GM18861 (cell line): ENCODE measurements at regions not wholly inside any gene's neighbourhood (a gene's known extent, or its start where the extent isn't known, plus 50 kb on each side); places are given as distances from the start of the nearest gene placed in this dataset.
"Not testable (repeated sequence)": the region's sequence is repeated elsewhere in the genome, so short reads cannot be mapped to it uniquely, and the experiment has no call there.

Experiments used
- ATAC-seq: cut with Tn5 transposase; IDR thresholded peaks from one replicate; pipeline ENCODE4 v1.9.1; 2021; ENCODE audit not compliant: unreplicated experiment

GRCh38 chr18:67144329-67144728 lies 372.2 kb downstream of the DSEL start:
- no peak for ATAC-seq

- no peak for ATAC-seq
These were observed 373.5 kb downstream of the DSEL start for GRCh38 chr18:67143028-67143427.

DNA sequence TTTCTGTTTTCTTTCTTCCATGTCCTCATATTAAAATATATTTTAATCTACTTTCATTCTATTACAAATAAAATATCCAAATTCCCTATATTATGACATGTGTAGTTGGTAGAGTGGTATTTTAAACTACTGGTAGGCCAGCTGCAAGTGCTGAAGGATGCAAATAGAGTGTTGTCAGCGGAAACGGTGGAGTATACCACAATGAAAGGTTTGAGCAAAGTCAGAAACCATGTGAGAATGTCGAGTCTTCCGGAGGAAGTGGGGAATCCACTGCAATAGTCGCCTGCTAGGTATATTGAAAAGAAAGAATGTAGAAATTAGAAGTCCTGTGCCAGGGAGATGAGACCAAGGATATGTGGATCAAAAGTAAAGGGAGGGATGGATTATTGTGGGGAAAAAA lies 373.9 kb downstream of the DSEL start:
- no peak for ATAC-seq

- no peak for ATAC-seq
These were observed 376.0 kb downstream of the DSEL start for GRCh38 chr18:67140495-67140894.

- ATAC-seq = no peak
These were observed 376.6 kb downstream of the DSEL start for GRCh38 chr18:67139899-67140298.

- no peak for ATAC-seq
These were observed 380.5 kb downstream of the DSEL start for GRCh38 chr18:67135981-67136380.

DNA sequence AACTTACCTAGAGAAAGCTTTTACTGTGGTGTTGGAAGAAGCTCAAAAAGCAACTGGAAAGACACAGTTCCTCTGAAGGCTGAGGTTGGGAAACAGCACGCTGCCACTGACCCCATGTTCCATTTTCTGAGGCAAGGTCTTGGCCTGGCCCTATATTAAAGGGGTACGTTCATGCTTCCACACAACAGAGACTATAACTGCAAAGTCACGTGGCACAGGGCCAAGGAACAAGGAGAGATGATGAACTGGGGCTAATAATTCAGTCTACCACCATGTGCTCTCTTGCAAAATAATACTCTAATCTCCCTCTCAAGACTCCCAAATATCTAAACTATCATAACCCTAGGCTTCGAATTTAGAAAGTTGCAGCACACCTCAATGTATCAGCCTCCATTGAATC lies 381.6 kb downstream of the DSEL start:
- no peak for ATAC-seq

DNA sequence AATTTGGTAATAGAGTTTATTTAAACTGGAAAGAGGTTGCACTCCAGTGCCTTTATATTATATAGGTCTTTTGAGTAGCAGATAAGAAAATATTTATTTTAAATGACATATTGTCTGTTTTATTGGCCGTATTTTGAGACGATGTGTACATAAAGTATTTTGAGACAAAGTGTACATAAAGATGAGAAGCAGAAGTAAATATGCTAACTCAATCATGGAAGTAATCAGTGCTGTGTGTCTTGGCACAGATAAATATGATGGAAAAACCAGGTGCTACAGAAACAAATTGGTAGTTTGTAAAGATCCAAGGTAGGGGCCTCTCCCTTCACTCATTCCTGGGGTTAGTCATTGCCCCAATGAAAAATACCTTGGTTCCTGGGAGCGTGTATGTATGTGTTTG lies 382.9 kb downstream of the DSEL start:
- ATAC-seq = no peak

DNA sequence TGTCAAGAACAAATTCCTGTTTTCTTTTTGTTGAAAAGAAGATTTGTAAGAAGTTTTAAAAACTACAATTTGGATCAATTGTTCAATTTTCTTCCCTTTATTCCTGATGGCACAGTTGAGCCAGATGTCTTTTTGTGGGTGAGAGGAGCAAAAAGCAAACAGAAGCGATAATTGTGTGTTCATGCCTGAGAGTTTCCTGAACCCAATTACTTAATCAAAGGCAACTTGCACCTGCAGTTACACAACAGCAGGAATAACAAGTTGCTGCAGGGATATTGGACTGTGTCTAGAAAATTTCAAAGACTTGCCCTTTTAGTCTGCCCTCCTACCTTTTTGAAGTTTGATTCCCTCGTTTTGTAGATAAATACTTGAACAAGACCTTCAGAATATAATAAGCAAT lies 383.6 kb downstream of the DSEL start:
- ATAC-seq = no peak

- no peak for ATAC-seq
These were observed 385.0 kb downstream of the DSEL start for GRCh38 chr18:67131498-67131897.

DNA sequence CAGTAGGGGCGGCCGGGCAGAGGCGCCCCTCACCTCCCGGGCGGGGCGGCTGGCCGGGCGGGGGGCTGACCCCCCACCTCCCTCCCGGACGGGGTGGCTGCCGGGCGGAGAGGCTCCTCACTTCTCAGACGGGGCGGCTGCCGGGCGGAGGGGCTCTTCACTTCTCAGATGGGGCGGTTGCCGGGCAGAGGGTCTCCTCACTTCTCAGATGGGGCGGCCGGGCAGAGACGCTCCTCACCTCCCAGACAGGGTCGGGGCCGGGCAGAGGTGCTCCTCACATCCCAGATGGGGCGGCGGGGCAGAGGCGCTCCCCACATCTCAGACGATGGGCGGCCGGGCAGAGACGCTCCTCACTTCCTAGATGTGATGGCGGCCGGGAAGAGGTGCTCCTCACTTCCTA lies 389.8 kb downstream of the DSEL start:
- not testable (repeated sequence) for ATAC-seq

DNA sequence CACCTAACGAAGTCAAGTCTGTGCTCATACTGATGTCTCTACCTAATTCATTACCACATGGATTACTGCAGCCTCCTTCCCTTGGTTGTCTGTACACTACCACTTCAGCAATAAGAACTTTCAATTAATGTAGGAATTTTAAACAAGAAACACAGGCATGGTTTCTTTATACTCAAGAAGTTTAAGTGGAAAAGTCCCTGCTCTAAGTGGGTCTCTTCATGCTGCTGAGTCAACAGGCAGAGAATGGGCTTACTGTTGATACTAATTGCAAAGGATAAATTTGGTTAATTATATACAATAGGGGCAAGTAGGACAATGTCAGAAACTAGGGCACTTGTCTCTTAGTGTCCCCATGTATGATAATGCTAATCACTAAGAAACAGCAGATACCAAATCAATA lies 392.6 kb downstream of the DSEL start:
- ATAC-seq = no peak

DNA sequence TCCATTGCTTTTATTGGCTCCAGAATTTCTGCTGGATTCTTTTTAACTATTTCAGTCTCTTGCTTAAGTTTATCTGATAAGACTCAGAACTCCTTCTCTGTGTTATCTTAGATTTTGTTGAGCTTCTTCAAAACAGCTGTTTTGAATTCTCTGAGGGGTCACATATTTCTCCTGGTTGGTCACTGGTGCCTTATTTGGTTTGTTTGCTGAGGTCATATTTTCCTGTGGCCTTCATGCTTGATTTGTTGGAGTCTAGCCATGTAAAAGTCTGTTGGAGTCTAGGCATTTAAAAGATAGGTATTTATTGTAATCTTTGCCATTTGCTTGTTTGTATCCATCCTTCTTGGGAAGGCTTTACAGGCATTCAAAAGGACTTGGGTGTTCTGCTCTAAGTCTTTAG lies 398.7 kb downstream of the DSEL start:
- ATAC-seq = no peak

DNA sequence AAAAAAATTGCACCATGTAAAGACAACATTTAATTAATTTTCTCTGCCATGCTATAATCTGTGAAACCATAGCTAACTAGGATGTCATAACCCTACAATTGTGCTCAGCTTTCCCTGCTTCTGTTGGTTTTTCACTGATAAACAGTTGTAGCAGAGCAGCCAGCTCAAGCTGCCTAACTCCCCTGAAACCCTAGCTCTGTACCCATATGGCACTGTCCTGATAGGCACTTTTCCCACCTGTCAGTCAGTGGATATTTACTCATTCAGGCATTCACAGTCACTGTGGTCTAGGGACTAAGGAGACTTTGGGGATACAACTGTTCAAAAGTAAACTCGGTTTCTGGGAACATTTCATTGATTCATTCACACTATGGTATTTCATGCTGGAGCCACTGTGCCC lies 407.0 kb downstream of the DSEL start:
- ATAC-seq = no peak

DNA sequence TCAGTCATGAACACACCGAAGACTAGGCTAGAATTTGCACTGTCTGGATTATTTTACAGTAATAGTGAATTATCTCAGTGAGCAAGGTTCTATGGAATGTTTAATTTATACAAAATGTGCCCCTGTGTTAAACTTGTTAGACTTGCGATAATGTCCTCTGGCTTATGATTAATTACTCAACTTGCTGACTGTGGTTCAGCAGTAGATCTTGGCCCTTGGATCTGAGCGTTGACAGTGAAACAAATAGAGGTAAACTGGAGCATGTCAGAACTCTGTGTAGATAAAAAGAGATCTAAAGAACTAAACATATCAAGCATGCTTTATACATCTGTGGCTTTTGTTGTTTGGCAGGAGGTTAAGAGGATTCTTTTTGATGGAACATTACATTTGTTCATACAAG lies 407.6 kb downstream of the DSEL start:
- no peak for ATAC-seq

DNA sequence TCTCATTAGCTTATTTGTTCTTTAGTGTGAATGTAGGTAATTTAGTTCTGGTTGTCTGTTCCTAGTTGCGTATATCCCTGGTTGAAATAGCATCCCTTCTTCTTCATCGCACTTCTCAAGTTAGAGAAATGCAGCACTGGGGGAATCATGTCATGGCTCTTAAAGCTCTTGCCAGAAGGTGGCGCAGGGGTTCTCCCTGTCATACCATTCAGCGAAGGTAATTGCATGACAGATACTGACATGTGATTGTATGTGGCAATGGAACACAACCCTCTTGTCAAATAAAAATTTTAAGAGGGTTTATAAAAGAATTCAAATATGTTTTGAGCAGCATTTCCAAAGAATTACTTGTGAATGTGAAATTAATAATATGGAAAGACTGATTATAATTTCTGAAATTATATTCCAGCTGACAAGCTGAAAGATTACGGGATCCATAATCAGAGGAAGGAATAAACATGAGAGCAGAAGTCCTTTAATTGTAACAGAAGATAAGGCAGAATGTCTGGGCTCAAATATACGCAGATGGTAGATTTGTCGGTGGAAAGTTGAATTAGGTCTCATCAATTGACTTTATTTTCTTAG lies 411.7 kb downstream of the DSEL start:
- peak; percentile 81 for ATAC-seq

- no peak for ATAC-seq
These were observed 422.4 kb downstream of the DSEL start for GRCh38 chr18:67094123-67094522.

DNA sequence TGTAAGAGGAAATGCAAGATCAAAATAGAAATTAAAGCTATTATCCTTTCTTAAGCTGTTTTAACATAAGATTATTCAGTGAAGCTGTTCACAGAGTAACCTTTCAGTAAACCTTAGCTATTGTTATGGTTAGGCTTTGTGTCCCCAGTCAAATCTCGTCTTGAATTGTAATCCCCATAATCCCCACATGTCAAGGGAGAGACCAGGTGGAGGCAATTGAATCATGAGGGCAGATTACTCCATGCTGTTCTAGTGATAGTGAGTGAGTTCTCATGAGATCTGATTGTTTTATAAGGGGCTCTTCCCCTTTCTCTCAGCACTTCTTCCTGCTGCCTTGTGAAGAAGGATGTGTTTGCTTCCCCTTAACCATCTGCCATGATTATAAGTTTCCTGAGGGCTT lies 424.4 kb downstream of the DSEL start:
- ATAC-seq = no peak

DNA sequence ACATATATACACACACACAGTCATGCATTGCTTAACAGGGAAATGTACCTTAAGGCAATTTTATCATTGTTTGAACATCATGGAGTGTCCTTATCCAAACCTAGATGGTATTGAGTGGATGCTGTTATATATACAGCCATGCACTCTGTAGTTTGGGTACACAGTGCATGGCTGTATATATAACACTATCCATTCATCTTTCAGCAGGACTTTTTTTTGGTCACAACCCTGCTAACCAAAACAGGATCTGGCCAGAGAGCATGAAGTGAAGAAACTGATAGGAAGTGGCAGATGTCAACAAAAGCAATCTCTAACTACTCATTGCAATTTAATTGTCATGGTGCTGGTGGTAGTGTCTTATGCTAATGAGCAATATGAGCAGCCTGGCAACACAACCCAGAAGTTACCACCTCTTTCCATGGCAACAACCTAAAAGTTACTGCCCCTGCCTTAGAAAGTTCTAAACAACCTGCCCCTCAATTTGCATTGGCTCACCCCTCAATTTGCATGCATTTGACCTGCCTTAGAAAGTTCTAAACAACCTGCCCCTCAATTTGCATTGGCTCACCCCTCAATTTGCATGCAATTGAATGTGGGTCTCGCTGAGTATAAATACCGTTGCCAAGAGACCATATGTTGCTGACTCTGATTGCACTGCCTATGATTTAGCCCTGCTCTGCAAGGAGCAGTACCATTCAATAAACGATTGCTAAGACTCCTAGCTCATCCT lies 434.9 kb downstream of the DSEL start:
- no peak for ATAC-seq

DNA sequence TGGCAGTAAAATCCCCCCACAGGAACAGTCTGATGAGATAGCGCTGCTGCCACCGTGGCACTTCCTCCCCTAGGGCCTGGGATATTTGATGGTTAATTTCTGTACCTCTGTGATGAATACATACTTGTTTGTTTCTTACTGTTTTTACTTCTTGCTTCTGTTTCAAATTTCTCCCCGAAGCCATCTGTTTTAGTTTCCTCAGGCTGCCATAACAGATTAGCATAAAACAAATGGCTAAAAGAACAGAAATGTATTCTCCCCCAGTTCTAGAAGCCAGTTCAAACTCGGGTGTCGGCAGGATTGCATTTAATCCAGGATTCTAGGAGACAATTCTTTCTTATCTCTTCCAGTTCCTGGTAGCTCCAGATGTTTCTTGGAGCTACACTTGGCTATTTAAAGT lies 435.9 kb downstream of the DSEL start:
- no peak for ATAC-seq

- no peak for ATAC-seq
These were observed 442.2 kb downstream of the DSEL start for GRCh38 chr18:67074309-67074708.

- no peak for ATAC-seq
These were observed 443.7 kb downstream of the DSEL start for GRCh38 chr18:67072791-67073190.

GRCh38 chr18:67068608-67069007 lies 447.9 kb downstream of the DSEL start:
- ATAC-seq = no peak
